T-helper 17 cell (primary cell): ENCODE measurements at regions not wholly inside any gene's neighbourhood (a gene's known extent, or its start where the extent isn't known, plus 50 kb on each side); places are given as distances from the start of the nearest gene placed in this dataset.
"Not testable (repeated sequence)": the region's sequence is repeated elsewhere in the genome, so short reads cannot be mapped to it uniquely, and the experiment has no call there.

Experiments
- ATAC-seq: fragments of 150-1000 bp; cut with Tn5 transposase; 2 replicates; pipeline ENCODE4 v1.10.0; 2021; ENCODE audit warnings: mild to moderate bottlenecking, moderate library complexity
- DNase-seq, 3 donors: peaks; one replicate each; pipeline versions ENCODE4 v3.0.0 to v3.0.0-alpha.2; 2020 to 2021
- H3K9me3 ChIP-seq: one replicate; pipeline ENCODE4 v1.7.0; 2013; ENCODE audit warnings: low read length, mild to moderate bottlenecking; ENCODE audit not compliant: control insufficient read depth, poor library complexity, severe bottlenecking
- H3K27ac Mint-ChIP-seq: one replicate; pipeline ENCODE4 v1.8.0; 2022; ENCODE audit warnings: mild to moderate bottlenecking, moderate library complexity, mixed read lengths
- H3K27me3 Mint-ChIP-seq: one replicate; pipeline ENCODE4 v1.8.0; 2022; ENCODE audit warnings: mixed read lengths
- H3K36me3 Mint-ChIP-seq: one replicate; pipeline ENCODE4 v1.8.0; 2022; ENCODE audit warnings: low read depth, mixed read lengths
- H3K4me1 Mint-ChIP-seq: one replicate; pipeline ENCODE4 v1.8.0; 2022; ENCODE audit warnings: mild to moderate bottlenecking, mixed read lengths
- H3K4me3 Mint-ChIP-seq: one replicate; pipeline ENCODE4 v1.8.0; 2022; ENCODE audit warnings: mild to moderate bottlenecking, moderate library complexity, mixed read lengths

- H3K27me3 Mint-ChIP-seq, result no peaks in the 10 kb centered on the region
- no peaks in the 10 kb centered on the region for H3K4me1 Mint-ChIP-seq
- DNase-seq (no peak), ATAC-seq (no peak)
- H3K36me3 Mint-ChIP-seq, result no peaks in the 10 kb centered on the region
- H3K9me3 ChIP-seq, result no peaks in the 10 kb centered on the region
- no peak overlapping the region for H3K27ac Mint-ChIP-seq
- H3K4me3 Mint-ChIP-seq, result no peak overlapping the region
Observed at GRCh38 chr5:114935490-114935889, 234.2 kb downstream of the TRIM36 start.

GRCh38 chr5:114928644-114929462 is 240.9 kb downstream of the TRIM36 start:
- no peaks in the 10 kb centered on the region for H3K4me1 Mint-ChIP-seq
- ATAC-seq (no peak), DNase-seq (no peak)
- no peaks in the 10 kb centered on the region for H3K9me3 ChIP-seq
- no peak overlapping the region for H3K27ac Mint-ChIP-seq
- H3K27me3 Mint-ChIP-seq, result no peaks in the 10 kb centered on the region
- no peaks in the 10 kb centered on the region for H3K36me3 Mint-ChIP-seq
- H3K4me3 Mint-ChIP-seq, result no peak overlapping the region

- no peak overlapping the region for H3K4me3 Mint-ChIP-seq
- H3K27ac Mint-ChIP-seq, result no peak overlapping the region
- no peak for ATAC-seq
- H3K27me3 Mint-ChIP-seq, result no peaks in the 10 kb centered on the region
- H3K9me3 ChIP-seq, result no peaks in the 10 kb centered on the region
- no peak for DNase-seq
- H3K4me1 Mint-ChIP-seq, result no peaks in the 10 kb centered on the region
- no peaks in the 10 kb centered on the region for H3K36me3 Mint-ChIP-seq
Observed at GRCh38 chr5:114924769-114925168, 244.9 kb downstream of the TRIM36 start.

- no peaks in the 10 kb centered on the region for H3K27me3 Mint-ChIP-seq
- no peak for ATAC-seq
- H3K4me3 Mint-ChIP-seq, result no peak overlapping the region
- DNase-seq, result no peak
- H3K4me1 Mint-ChIP-seq, result no peaks in the 10 kb centered on the region
- H3K9me3 ChIP-seq, result peaks cover 3% of the 10 kb centered on the region
- H3K27ac Mint-ChIP-seq, result no peak overlapping the region
- H3K36me3 Mint-ChIP-seq, result no peaks in the 10 kb centered on the region
Observed at GRCh38 chr5:114912189-114912920, 257.4 kb downstream of the TRIM36 start.

- ATAC-seq (no peak), DNase-seq (no peak)
- Mint-ChIP-seq H3K4me3 (no peak overlapping the region), H3K27ac (no peak overlapping the region), H3K27me3 (no peaks in the 10 kb centered on the region), H3K4me1 (no peaks in the 10 kb centered on the region), H3K36me3 (no peaks in the 10 kb centered on the region)
- peaks cover 3% of the 10 kb centered on the region for H3K9me3 ChIP-seq
Observed at GRCh38 chr5:114910727-114911126, 259.0 kb downstream of the TRIM36 start.

- no peaks in the 10 kb centered on the region for H3K36me3 Mint-ChIP-seq
- no peaks in the 10 kb centered on the region for H3K27me3 Mint-ChIP-seq
- DNase-seq (no peak), ATAC-seq (no peak)
- no peaks in the 10 kb centered on the region for H3K4me1 Mint-ChIP-seq
- no peak overlapping the region for H3K4me3 Mint-ChIP-seq
- peaks cover 3% of the 10 kb centered on the region for H3K9me3 ChIP-seq
- H3K27ac Mint-ChIP-seq, result no peak overlapping the region
Observed at GRCh38 chr5:114909424-114909823, 260.3 kb downstream of the TRIM36 start.

- H3K27ac Mint-ChIP-seq, result no peak overlapping the region
- H3K9me3 ChIP-seq, result no peaks in the 10 kb centered on the region
- no peaks in the 10 kb centered on the region for H3K4me1 Mint-ChIP-seq
- H3K27me3 Mint-ChIP-seq, result no peaks in the 10 kb centered on the region
- no peak overlapping the region for H3K4me3 Mint-ChIP-seq
- DNase-seq (no peak), ATAC-seq (no peak)
- H3K36me3 Mint-ChIP-seq, result no peaks in the 10 kb centered on the region
Observed at GRCh38 chr5:114903767-114904166, 265.9 kb downstream of the TRIM36 start.

GRCh38 chr5:114898602-114899001 is 271.1 kb downstream of the TRIM36 start:
- Mint-ChIP-seq H3K4me3 (no peak overlapping the region), H3K27ac (no peak overlapping the region), H3K27me3 (no peaks in the 10 kb centered on the region), H3K36me3 (no peaks in the 10 kb centered on the region), H3K4me1 (no peaks in the 10 kb centered on the region)
- no peaks in the 10 kb centered on the region for H3K9me3 ChIP-seq
- no peak for DNase-seq
- no peak for ATAC-seq

- DNase-seq (no peak), ATAC-seq (no peak)
- Mint-ChIP-seq H3K4me3 (no peak overlapping the region), H3K36me3 (no peaks in the 10 kb centered on the region), H3K27ac (no peak overlapping the region), H3K27me3 (no peaks in the 10 kb centered on the region), H3K4me1 (no peaks in the 10 kb centered on the region)
- no peaks in the 10 kb centered on the region for H3K9me3 ChIP-seq
Observed at GRCh38 chr5:114883675-114884074, 286.0 kb downstream of the TRIM36 start.

- Mint-ChIP-seq H3K27me3 (no peaks in the 10 kb centered on the region), H3K4me1 (no peaks in the 10 kb centered on the region), H3K36me3 (no peaks in the 10 kb centered on the region), H3K4me3 (no peak overlapping the region), H3K27ac (no peak overlapping the region)
- H3K9me3 ChIP-seq, result no peaks in the 10 kb centered on the region
- no peak for ATAC-seq
- DNase-seq, result no peak
Observed at GRCh38 chr5:114859438-114859735, 310.3 kb downstream of the TRIM36 start.

- ATAC-seq, result no peak
- Mint-ChIP-seq H3K36me3 (no peaks in the 10 kb centered on the region), H3K27ac (no peak overlapping the region), H3K4me3 (no peak overlapping the region), H3K27me3 (no peaks in the 10 kb centered on the region), H3K4me1 (no peaks in the 10 kb centered on the region)
- no peak for DNase-seq
- no peaks in the 10 kb centered on the region for H3K9me3 ChIP-seq
Observed at GRCh38 chr5:114858665-114859437, 310.9 kb downstream of the TRIM36 start.

- Mint-ChIP-seq H3K4me3 (no peak overlapping the region), H3K36me3 (no peaks in the 10 kb centered on the region), H3K27me3 (no peaks in the 10 kb centered on the region), H3K27ac (no peak overlapping the region), H3K4me1 (no peaks in the 10 kb centered on the region)
- DNase-seq (no peak), ATAC-seq (no peak)
- no peaks in the 10 kb centered on the region for H3K9me3 ChIP-seq
Observed at GRCh38 chr5:114857941-114858551, 311.7 kb downstream of the TRIM36 start.

GRCh38 chr5:114844711-114845110 is 325.0 kb downstream of the TRIM36 start:
- not testable (repeated sequence) for H3K9me3 ChIP-seq, H3K4me1 Mint-ChIP-seq, H3K27ac Mint-ChIP-seq, DNase-seq, ATAC-seq, H3K36me3 Mint-ChIP-seq, H3K4me3 Mint-ChIP-seq, H3K27me3 Mint-ChIP-seq
